ENCODE measurements at regions not wholly inside any gene's neighbourhood (a gene's known extent, or its start where the extent isn't known, plus 50 kb on each side); places are given as distances from the start of the nearest gene placed in this dataset.

GRCh38 chr4:26255989-26256388 lies 64.8 kb upstream of the RBPJ start:
- no peak for TF ChIP-seq CTCF (IDR thresholded peaks at IDR 0.05; ENCODE audit: low read length)
- TF ChIP-seq EZH2 (IDR thresholded peaks at IDR 0.05; ENCODE audit: borderline replicate concordance, low read length): no peak

Data from OCI-LY1 (cell line).